ENCODE measurements at regions not wholly inside any gene's neighbourhood (a gene's known extent, or its start where the extent isn't known, plus 50 kb on each side); places are given as distances from the start of the nearest gene placed in this dataset.
A peak's percentile ranks its signal among the peaks of the same experiment; 100 is the strongest.

DNA sequence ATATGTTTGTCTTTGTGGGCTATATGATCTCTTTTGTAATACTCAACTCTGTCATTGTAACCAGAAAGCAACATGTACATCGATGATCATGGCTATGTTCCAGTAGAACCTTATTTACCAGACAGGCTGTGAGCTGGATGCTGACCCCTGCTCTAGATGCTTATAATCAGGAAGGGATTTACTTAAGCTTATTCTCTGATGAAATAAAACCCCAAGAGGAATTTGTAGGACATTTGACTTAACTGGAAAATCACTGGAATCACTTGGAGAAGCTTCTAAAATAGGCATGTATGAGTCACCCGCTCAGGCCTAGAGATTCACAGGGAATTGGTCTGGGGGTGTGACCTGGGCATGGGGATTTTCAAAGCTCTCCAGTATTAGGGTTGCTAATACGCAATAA lies 285.8 kb upstream of the ZNF608 start:
- ATAC-seq, result no peak
- H3K27me3 ChIP-seq (ENCODE audit: low read depth), result no peaks in the 10 kb centered on the region
- TF ChIP-seq CTCF (IDR thresholded peaks at IDR 0.05), result no peak

DNA sequence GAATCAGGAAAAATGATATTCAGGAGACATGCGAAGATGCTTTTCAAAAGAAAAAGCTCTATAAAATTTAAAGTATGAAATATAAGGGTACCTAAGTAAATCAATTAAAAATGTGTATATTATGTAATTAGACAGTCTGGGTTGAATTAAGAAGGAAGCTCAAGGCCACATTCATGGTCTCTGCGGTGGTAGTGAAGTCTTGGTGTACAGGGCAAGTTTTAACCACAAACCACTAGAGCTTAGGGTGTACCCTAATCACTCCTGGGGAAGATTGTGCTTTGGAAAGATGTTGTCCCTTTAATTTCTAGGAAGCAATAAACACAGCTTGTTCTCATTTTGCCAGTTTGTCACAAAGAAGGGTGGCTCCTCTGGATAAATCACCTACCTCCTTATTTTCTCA lies 287.2 kb upstream of the ZNF608 start:
- Histone ChIP-seq H3K27ac (no peak overlapping the region), H3K4me3 (no peak overlapping the region), H3K9me3 (no peaks in the 10 kb centered on the region), H3K27me3 (ENCODE audit: low read depth) (no peaks in the 10 kb centered on the region), H3K36me3 (no peaks in the 10 kb centered on the region), H3K4me1 (no peaks in the 10 kb centered on the region)
- DNase-seq (no peak), ATAC-seq (no peak)
- intact Hi-C loops (cut with DNase I), result no loop called here
- TF ChIP-seq CTCF (IDR thresholded peaks at IDR 0.05), result no peak

More for the DNA sequence above, 285.8 kb upstream of the ZNF608 start:
- H3K27ac ChIP-seq, result no peak overlapping the region
- no peaks in the 10 kb centered on the region for H3K4me1 ChIP-seq
- H3K9me3 ChIP-seq, result no peaks in the 10 kb centered on the region
- no peak for DNase-seq
- no peaks in the 10 kb centered on the region for H3K36me3 ChIP-seq
- intact Hi-C loops (cut with DNase I), result no loop called here
- H3K4me3 ChIP-seq, result no peak overlapping the region

- ATAC-seq, result no peak
- Histone ChIP-seq H3K27me3 (ENCODE audit: low read depth) (no peaks in the 10 kb centered on the region), H3K27ac (no peak overlapping the region), H3K4me3 (no peak overlapping the region), H3K36me3 (no peaks in the 10 kb centered on the region), H3K4me1 (no peaks in the 10 kb centered on the region), H3K9me3 (no peaks in the 10 kb centered on the region)
- peak; percentile 47 for DNase-seq
- intact Hi-C loops (cut with DNase I), result no loop called here
- no peak for TF ChIP-seq CTCF (IDR thresholded peaks at IDR 0.05)
These were observed 287.9 kb upstream of the ZNF608 start for GRCh38 chr5:125034331-125034730.

- no peaks in the 10 kb centered on the region for H3K27me3 ChIP-seq (ENCODE audit: low read depth)
- intact Hi-C loops (cut with DNase I), result no loop called here
- DNase-seq (no peak), ATAC-seq (no peak)
- no peaks in the 10 kb centered on the region for H3K36me3 ChIP-seq
- H3K4me1 ChIP-seq, result no peaks in the 10 kb centered on the region
- no peak overlapping the region for H3K27ac ChIP-seq
- no peaks in the 10 kb centered on the region for H3K9me3 ChIP-seq
- no peak overlapping the region for H3K4me3 ChIP-seq
- TF ChIP-seq CTCF (IDR thresholded peaks at IDR 0.05), result no peak
These were observed 290.1 kb upstream of the ZNF608 start for GRCh38 chr5:125036494-125036893.

- no peak overlapping the region for H3K27ac ChIP-seq
- no peak overlapping the region for H3K4me3 ChIP-seq
- H3K4me1 ChIP-seq, result no peaks in the 10 kb centered on the region
- H3K36me3 ChIP-seq, result no peaks in the 10 kb centered on the region
- intact Hi-C loops (cut with DNase I), result no loop called here
- no peak for ATAC-seq
- TF ChIP-seq CTCF (IDR thresholded peaks at IDR 0.05), result no peak
- no peaks in the 10 kb centered on the region for H3K27me3 ChIP-seq (ENCODE audit: low read depth)
- DNase-seq, result no peak
- no peaks in the 10 kb centered on the region for H3K9me3 ChIP-seq
These were observed 290.6 kb upstream of the ZNF608 start for GRCh38 chr5:125037020-125037419.

DNA sequence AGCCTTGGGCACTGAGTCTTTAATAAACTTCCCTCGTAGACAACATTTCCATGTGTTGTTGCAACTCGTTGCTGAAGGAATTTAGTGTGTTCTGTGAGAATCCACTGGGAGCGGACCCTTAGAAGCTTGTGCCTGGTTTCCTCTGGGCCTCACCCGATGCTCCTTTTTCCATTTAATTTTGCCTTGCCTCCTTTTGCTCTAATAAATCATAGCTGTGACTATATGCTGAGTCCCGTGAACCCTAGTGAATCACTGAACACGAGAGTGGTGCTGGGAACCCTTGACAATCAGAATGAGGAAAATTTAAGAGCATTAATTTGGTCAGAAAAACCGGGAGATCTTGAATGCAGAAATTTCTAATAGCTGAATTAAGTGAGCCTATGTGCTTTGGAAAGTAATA lies 291.1 kb upstream of the ZNF608 start:
- intact Hi-C loops (cut with DNase I), result no loop called here
- no peak overlapping the region for H3K27ac ChIP-seq
- no peak overlapping the region for H3K4me3 ChIP-seq
- no peak for TF ChIP-seq CTCF (IDR thresholded peaks at IDR 0.05)
- DNase-seq, result no peak
- H3K9me3 ChIP-seq, result no peaks in the 10 kb centered on the region
- no peak for ATAC-seq
- no peaks in the 10 kb centered on the region for H3K36me3 ChIP-seq
- no peaks in the 10 kb centered on the region for H3K27me3 ChIP-seq (ENCODE audit: low read depth)
- peaks cover 4% of the 10 kb centered on the region for H3K4me1 ChIP-seq
